ENCODE measurements at regions not wholly inside any gene's neighbourhood (a gene's known extent, or its start where the extent isn't known, plus 50 kb on each side); places are given as distances from the start of the nearest gene placed in this dataset.
"Not testable (repeated sequence)": the region's sequence is repeated elsewhere in the genome, so short reads cannot be mapped to it uniquely, and the experiment has no call there.

GRCh38 chr15:22257047-22258008 is 177.0 kb downstream of the OR4M2 start:
- Histone ChIP-seq H3K27me3 (ENCODE audit: control insufficient read depth, insufficient read depth, low read length) (no peaks in the 10 kb centered on the region), H3K4me3 (ENCODE audit: low read depth, low read length) (no peak overlapping the region), H3K27ac (ENCODE audit: low read depth, low read length) (no peak overlapping the region), H3K9me3 (ENCODE audit: control insufficient read depth, insufficient read depth, low read length) (peaks cover 69% of the 10 kb centered on the region)
- ChIA-PET CTCF (no interaction called here), POLR2A (no interaction called here)
- TF ChIP-seq CTCF (IDR thresholded peaks at IDR 0.05; ENCODE audit: low read depth, low read length) = no peak
- DNase-seq (ENCODE audit: low read depth, low spot score) = no peak

GRCh38 chr15:22258009-22258397 is 177.7 kb downstream of the OR4M2 start:
- CTCF ChIA-PET = no interaction called here

GRCh38 chr15:22258398-22259150 is 178.2 kb downstream of the OR4M2 start:
- Histone ChIP-seq H3K27me3 (ENCODE audit: control insufficient read depth, insufficient read depth, low read length) (no peaks in the 10 kb centered on the region), H3K4me3 (ENCODE audit: low read depth, low read length) (no peak overlapping the region), H3K27ac (ENCODE audit: low read depth, low read length) (no peak overlapping the region), H3K9me3 (ENCODE audit: control insufficient read depth, insufficient read depth, low read length) (peaks cover 67% of the 10 kb centered on the region)
- TF ChIP-seq CTCF (IDR thresholded peaks at IDR 0.05; ENCODE audit: low read depth, low read length) = no peak
- DNase-seq (ENCODE audit: low read depth, low spot score) = no peak
- POLR2A ChIA-PET = no interaction called here
- CTCF ChIA-PET = no interaction called here

More at GRCh38 chr15:22258009-22258397, 177.7 kb downstream of the OR4M2 start:
- H3K9me3 ChIP-seq (ENCODE audit: control insufficient read depth, insufficient read depth, low read length) = peaks cover 69% of the 10 kb centered on the region
- POLR2A ChIA-PET = no interaction called here
- no peak for TF ChIP-seq CTCF (IDR thresholded peaks at IDR 0.05; ENCODE audit: low read depth, low read length)
- DNase-seq (ENCODE audit: low read depth, low spot score) = no peak
- H3K4me3 ChIP-seq (ENCODE audit: low read depth, low read length) = no peak overlapping the region
- no peak overlapping the region for H3K27ac ChIP-seq (ENCODE audit: low read depth, low read length)
- H3K27me3 ChIP-seq (ENCODE audit: control insufficient read depth, insufficient read depth, low read length) = no peaks in the 10 kb centered on the region

- H3K4me3 ChIP-seq (ENCODE audit: low read depth, low read length); DNase-seq (ENCODE audit: low read depth, low spot score); H3K27ac ChIP-seq (ENCODE audit: low read depth, low read length); POLR2A ChIA-PET; CTCF ChIA-PET; H3K27me3 ChIP-seq (ENCODE audit: control insufficient read depth, insufficient read depth, low read length): not testable (repeated sequence)
- peaks cover 60% of the 10 kb centered on the region for H3K9me3 ChIP-seq (ENCODE audit: control insufficient read depth, insufficient read depth, low read length)
Observed at GRCh38 chr15:22259151-22259750, 178.9 kb downstream of the OR4M2 start.

GRCh38 chr15:22259881-22260421 is 179.6 kb downstream of the OR4M2 start:
- no peak for DNase-seq (ENCODE audit: low read depth, low spot score)

More at GRCh38 chr15:22259881-22260421, 179.6 kb downstream of the OR4M2 start:
- no peak for TF ChIP-seq CTCF (IDR thresholded peaks at IDR 0.05; ENCODE audit: low read depth, low read length)
- Histone ChIP-seq H3K27me3 (ENCODE audit: control insufficient read depth, insufficient read depth, low read length) (no peaks in the 10 kb centered on the region), H3K4me3 (ENCODE audit: low read depth, low read length) (no peak overlapping the region), H3K27ac (ENCODE audit: low read depth, low read length) (no peak overlapping the region), H3K9me3 (ENCODE audit: control insufficient read depth, insufficient read depth, low read length) (peaks cover 56% of the 10 kb centered on the region)
- ChIA-PET POLR2A (no interaction called here), CTCF (no interaction called here)

All from AG04450 (cell line).